Astrocyte of the spinal cord (primary cell): ENCODE measurements at regions not wholly inside any gene's neighbourhood (a gene's known extent, or its start where the extent isn't known, plus 50 kb on each side); places are given as distances from the start of the nearest gene placed in this dataset.
"Not testable (repeated sequence)": the region's sequence is repeated elsewhere in the genome, so short reads cannot be mapped to it uniquely, and the experiment has no call there.

ENCODE experiments used
- DNase-seq: peaks from one replicate; pipeline ENCODE4 v3.0.0; 2011; ENCODE audit warnings: low read depth, low spot score
- H3K4me3 ChIP-seq: 2 replicates; pipeline ENCODE4 v1.5.1; 2011; ENCODE audit warnings: low read depth, mild to moderate bottlenecking, low read length, moderate library complexity
- CTCF ChIP-seq: IDR thresholded peaks from 2 replicates; pipeline ENCODE4 v1.5.1; 2012; ENCODE audit warnings: low read depth, mild to moderate bottlenecking, low read length, inconsistent platforms
- in situ Hi-C: cut with HindIII; loops from 2 replicates; pipeline ENCODE4 v1.10.0; 2017; ENCODE audit warnings: low sequenced_read_pairs

GRCh38 chr7:29627631-29628030 lies 64.0 kb downstream of the PRR15 start:
- DNase-seq, result no peak
- no peak for TF ChIP-seq CTCF
- no peak overlapping the region for H3K4me3 ChIP-seq
- in situ Hi-C loops, result no loop called here

- DNase-seq, result no peak
- no peak for TF ChIP-seq CTCF
- in situ Hi-C loops, result no loop called here
- no peak overlapping the region for H3K4me3 ChIP-seq
These were observed 65.9 kb downstream of the PRR15 start for GRCh38 chr7:29629507-29629906.

- DNase-seq, result peak; percentile 48
- peak; percentile 57 for TF ChIP-seq CTCF
- H3K4me3 ChIP-seq, in situ Hi-C loops: not testable (repeated sequence)
These were observed 71.7 kb downstream of the PRR15 start for GRCh38 chr7:29635067-29636008.

GRCh38 chr7:29636009-29636351 lies 72.3 kb downstream of the PRR15 start:
- DNase-seq, result no peak
- no peak overlapping the region for H3K4me3 ChIP-seq
- no peak for TF ChIP-seq CTCF
- in situ Hi-C loops, result no loop called here

- no peak for DNase-seq
- in situ Hi-C loops, result no loop called here
- no peak overlapping the region for H3K4me3 ChIP-seq
- no peak for TF ChIP-seq CTCF
These were observed 73.7 kb downstream of the PRR15 start for GRCh38 chr7:29637374-29637773.

- H3K4me3 ChIP-seq, in situ Hi-C loops, DNase-seq: not testable (repeated sequence)
These were observed 75.2 kb downstream of the PRR15 start for GRCh38 chr7:29638841-29639240.

GRCh38 chr7:29639386-29639785 lies 75.8 kb downstream of the PRR15 start:
- DNase-seq, result no peak
- H3K4me3 ChIP-seq, result no peak overlapping the region
- no peak for TF ChIP-seq CTCF
- in situ Hi-C loops, result no loop called here
